GM18502 (cell line): ENCODE measurements at regions not wholly inside any gene's neighbourhood (a gene's known extent, or its start where the extent isn't known, plus 50 kb on each side); places are given as distances from the start of the nearest gene placed in this dataset.
"Not testable (repeated sequence)": the region's sequence is repeated elsewhere in the genome, so short reads cannot be mapped to it uniquely, and the experiment has no call there.

ENCODE experiments used
- ATAC-seq: cut with Tn5 transposase; IDR thresholded peaks from one replicate; pipeline ENCODE4 v1.9.1; 2021; ENCODE audit warnings: mild to moderate bottlenecking; ENCODE audit not compliant: unreplicated experiment, poor library complexity

GRCh38 chr2:149703281-149703680 lies 115.7 kb upstream of the MMADHC start:
- no peak for ATAC-seq

GRCh38 chr2:149702571-149702970 lies 115.0 kb upstream of the MMADHC start:
- no peak for ATAC-seq

DNA sequence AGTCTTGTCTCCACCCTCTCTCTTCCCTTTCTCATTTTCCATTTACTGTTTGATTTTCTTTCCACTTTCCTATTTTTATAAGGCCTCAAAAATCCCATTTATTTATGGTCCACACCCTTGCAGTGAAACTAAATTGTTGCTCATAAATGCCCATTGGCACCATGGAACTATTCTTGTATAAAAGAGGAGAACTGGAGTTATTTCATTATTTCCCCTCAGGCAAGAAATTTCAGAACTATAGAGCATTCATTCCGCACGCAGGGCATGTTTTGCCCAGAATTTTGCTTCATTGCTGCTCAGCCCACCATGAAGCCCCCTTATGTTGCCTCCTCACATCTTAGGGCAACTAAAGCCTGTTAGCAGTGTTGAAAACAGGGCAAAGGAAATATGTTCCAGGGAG lies 113.7 kb upstream of the MMADHC start:
- no peak for ATAC-seq

GRCh38 chr2:149692961-149693396 lies 105.4 kb upstream of the MMADHC start:
- ATAC-seq: no peak

GRCh38 chr2:149690825-149691224 lies 103.2 kb upstream of the MMADHC start:
- ATAC-seq: no peak

DNA sequence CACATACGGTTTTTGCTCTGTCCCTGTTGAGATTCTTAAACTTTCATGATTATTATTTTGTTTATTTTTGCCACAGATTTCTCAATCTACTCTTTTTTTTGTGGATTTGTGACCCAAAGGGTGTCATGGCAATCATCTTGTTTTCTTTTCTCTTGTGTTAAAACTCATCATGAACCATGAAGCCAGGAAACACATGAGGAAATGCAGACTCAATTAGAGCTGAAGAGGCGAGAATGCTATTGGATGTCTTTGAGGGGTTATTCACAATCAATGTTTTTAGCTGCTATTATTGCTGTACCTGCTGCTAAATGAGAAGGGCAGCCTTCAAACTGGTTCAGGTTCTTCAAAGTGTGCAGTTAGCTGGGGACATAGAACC lies 99.5 kb upstream of the MMADHC start:
- ATAC-seq: no peak

GRCh38 chr2:149686136-149687051 lies 98.8 kb upstream of the MMADHC start:
- no peak for ATAC-seq

- not testable (repeated sequence) for ATAC-seq
Measured at GRCh38 chr2:149685401-149685800, 97.8 kb upstream of the MMADHC start.

GRCh38 chr2:149679286-149679685 lies 91.7 kb upstream of the MMADHC start:
- no peak for ATAC-seq

- ATAC-seq: no peak
Measured at GRCh38 chr2:149677416-149677815, 89.8 kb upstream of the MMADHC start.

GRCh38 chr2:149670086-149670485 lies 82.5 kb upstream of the MMADHC start:
- ATAC-seq: no peak

GRCh38 chr2:149666809-149667320 lies 79.3 kb upstream of the MMADHC start:
- no peak for ATAC-seq

GRCh38 chr2:149664896-149665295 lies 77.3 kb upstream of the MMADHC start:
- ATAC-seq: no peak

DNA sequence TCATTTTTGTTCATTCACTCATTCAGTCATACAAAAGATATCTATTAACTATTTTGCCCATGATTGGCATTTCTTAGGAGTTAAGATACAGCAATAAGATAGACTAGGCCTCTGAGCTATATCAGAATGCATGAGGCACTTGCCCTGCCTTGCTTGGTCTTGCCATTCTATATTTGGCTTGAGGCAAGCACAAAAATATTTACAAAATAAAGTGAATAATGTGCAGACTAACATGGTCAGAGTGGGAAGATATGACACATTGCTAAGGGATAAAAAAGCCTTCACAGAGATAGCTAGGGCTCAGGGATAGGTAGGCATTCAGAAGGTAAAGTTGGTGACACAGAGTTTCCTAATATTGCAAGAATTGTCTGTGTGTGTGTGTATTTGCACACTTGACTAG lies 75.0 kb upstream of the MMADHC start:
- ATAC-seq: no peak

DNA sequence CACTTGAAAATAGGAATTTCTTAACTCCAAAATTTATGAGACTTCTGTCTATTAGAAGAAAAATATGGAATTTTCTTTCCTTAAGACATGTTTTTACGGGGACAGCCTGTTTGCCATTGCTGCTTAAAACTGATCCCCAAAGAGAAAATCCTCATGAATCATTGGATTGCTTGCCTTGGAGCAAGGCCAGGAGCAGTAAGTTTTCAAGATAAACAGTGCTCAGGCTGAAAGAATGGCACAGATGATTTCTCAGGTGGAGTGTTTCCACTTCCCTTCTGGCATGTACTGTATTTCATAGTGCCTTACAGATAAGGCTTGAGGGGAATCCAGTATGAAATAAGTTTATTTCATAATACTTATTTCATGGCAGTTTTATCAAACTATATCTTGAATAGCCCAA lies 74.3 kb upstream of the MMADHC start:
- no peak for ATAC-seq

GRCh38 chr2:149658553-149658952 lies 71.0 kb upstream of the MMADHC start:
- ATAC-seq: no peak

DNA sequence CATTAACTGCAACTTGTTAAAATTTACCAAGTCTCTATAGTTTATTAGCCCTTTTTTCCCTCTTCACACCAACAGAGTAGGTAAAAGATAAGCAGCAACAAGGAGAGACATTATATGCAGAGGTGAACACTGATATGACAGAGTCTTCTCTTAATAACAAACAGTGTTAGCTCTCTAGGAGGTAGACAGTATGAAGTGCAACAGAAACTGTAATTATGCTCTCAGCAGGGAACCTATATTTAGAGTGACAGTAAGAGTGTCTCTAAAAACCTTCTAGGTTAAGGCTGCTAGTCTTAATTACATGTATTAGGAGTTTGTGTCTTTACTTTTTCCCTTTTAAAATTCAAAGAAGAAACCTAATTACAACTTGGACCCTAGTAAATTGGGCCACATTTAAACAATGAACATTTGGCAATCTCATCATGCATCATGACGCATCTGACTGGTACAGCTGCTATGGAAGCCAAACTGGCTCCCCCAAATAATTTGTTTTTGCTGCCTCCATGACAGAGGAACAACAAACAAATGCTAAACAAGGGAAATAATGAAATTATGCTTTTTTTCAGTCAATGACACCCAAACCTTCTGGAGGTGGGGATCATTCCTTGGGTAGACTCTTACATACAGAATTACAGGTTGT lies 69.9 kb upstream of the MMADHC start:
- ATAC-seq: no peak

GRCh38 chr2:149656996-149657395 lies 69.4 kb upstream of the MMADHC start:
- ATAC-seq: no peak

DNA sequence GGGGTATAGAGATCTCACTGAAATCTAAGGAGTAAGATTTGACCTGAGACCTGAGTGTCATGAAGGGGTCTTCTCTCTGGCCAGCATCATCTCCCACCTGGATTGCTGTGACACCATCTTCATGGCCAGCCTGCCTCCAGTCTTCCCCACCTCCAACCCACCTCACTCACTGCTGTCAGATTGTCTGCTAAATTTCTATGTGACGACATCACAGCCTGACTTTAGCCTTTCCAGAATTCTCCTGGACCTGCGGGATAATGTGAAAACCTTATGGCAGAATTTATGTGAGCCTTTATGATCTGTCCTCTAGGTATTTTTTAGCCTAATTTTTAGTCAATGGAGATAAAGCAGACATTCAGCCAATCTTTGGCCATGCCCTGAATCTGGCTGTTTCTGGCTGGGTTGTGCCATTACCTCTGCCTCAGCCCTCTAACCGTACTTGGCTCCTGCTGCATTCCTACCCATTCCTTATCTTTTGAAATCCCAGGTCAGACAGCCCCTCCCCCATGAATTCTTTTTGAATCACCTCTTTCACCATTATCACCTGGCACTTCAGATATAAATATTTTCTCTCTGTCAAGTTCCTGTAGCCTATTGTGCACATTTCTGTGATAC lies 66.4 kb upstream of the MMADHC start:
- no peak for ATAC-seq

GRCh38 chr2:149652926-149653325 lies 65.4 kb upstream of the MMADHC start:
- no peak for ATAC-seq

GRCh38 chr2:149652526-149652925 lies 65.0 kb upstream of the MMADHC start:
- no peak for ATAC-seq
